Hepatocyte (in vitro differentiated cells): ENCODE measurements at regions not wholly inside any gene's neighbourhood (a gene's known extent, or its start where the extent isn't known, plus 50 kb on each side); places are given as distances from the start of the nearest gene placed in this dataset.

Experiments
- CTCF ChIP-seq: fragments of 200-600 bp; sonication (generic); IDR thresholded peaks from 2 replicates; pipeline ENCODE4 v1.5.1; 2016; ENCODE audit warnings: antibody characterized with exemption, mild to moderate bottlenecking; ENCODE audit not compliant: poor library complexity
- EZH2 ChIP-seq: fragments of 200-600 bp; sonication (generic); IDR thresholded peaks from 2 replicates; pipeline ENCODE4 v1.6.1; 2016; ENCODE audit warnings: antibody characterized with exemption, mild to moderate bottlenecking, borderline replicate concordance

- TF ChIP-seq EZH2 (no peak), CTCF (no peak)
Measured at GRCh38 chr4:189178125-189178746, 762.4 kb upstream of the FRG1 start.
